ENCODE measurements at regions not wholly inside any gene's neighbourhood (a gene's known extent, or its start where the extent isn't known, plus 50 kb on each side); places are given as distances from the start of the nearest gene placed in this dataset.

- in situ Hi-C loops (cut with MboI; ENCODE audit: low sequenced_read_pairs): no loop called here
These were observed 349.7 kb downstream of the TUSC7 start for GRCh38 chr3:117059067-117059955.

GRCh38 chr3:117059956-117060270 lies 350.3 kb downstream of the TUSC7 start:
- in situ Hi-C loops (cut with MboI; ENCODE audit: low sequenced_read_pairs): no loop called here

GRCh38 chr3:117063930-117064329 lies 354.4 kb downstream of the TUSC7 start:
- in situ Hi-C loops (cut with MboI; ENCODE audit: low sequenced_read_pairs): no loop called here

- in situ Hi-C loops (cut with MboI; ENCODE audit: low sequenced_read_pairs): no loop called here
These were observed 358.7 kb downstream of the TUSC7 start for GRCh38 chr3:117068301-117068700.

GRCh38 chr3:117074826-117075225 lies 365.2 kb downstream of the TUSC7 start:
- in situ Hi-C loops (cut with MboI; ENCODE audit: low sequenced_read_pairs): no loop called here

- in situ Hi-C loops (cut with MboI; ENCODE audit: low sequenced_read_pairs): no loop called here
These were observed 370.4 kb downstream of the TUSC7 start for GRCh38 chr3:117079997-117080396.

- in situ Hi-C loops (cut with MboI; ENCODE audit: low sequenced_read_pairs): no loop called here
These were observed 371.3 kb downstream of the TUSC7 start for GRCh38 chr3:117080872-117081271.

GRCh38 chr3:117084277-117084676 lies 374.7 kb downstream of the TUSC7 start:
- in situ Hi-C loops (cut with MboI; ENCODE audit: low sequenced_read_pairs): no loop called here

- in situ Hi-C loops (cut with MboI; ENCODE audit: low sequenced_read_pairs): no loop called here
These were observed 375.2 kb downstream of the TUSC7 start for GRCh38 chr3:117084739-117085270.

- in situ Hi-C loops (cut with MboI; ENCODE audit: low sequenced_read_pairs): no loop called here
These were observed 382.1 kb downstream of the TUSC7 start for GRCh38 chr3:117091676-117092075.

GRCh38 chr3:117096549-117096948 lies 387.0 kb downstream of the TUSC7 start:
- in situ Hi-C loops (cut with MboI; ENCODE audit: low sequenced_read_pairs): no loop called here

- in situ Hi-C loops (cut with MboI; ENCODE audit: low sequenced_read_pairs): no loop called here
These were observed 387.8 kb downstream of the TUSC7 start for GRCh38 chr3:117097351-117097750.

GRCh38 chr3:117101697-117102096 lies 392.1 kb downstream of the TUSC7 start:
- in situ Hi-C loops (cut with MboI; ENCODE audit: low sequenced_read_pairs): no loop called here

GRCh38 chr3:117102426-117102825 lies 392.8 kb downstream of the TUSC7 start:
- in situ Hi-C loops (cut with MboI; ENCODE audit: low sequenced_read_pairs): no loop called here

GRCh38 chr3:117103675-117104074 lies 394.1 kb downstream of the TUSC7 start:
- in situ Hi-C loops (cut with MboI; ENCODE audit: low sequenced_read_pairs): no loop called here

GRCh38 chr3:117104381-117104780 lies 394.8 kb downstream of the TUSC7 start:
- in situ Hi-C loops (cut with MboI; ENCODE audit: low sequenced_read_pairs): no loop called here

GRCh38 chr3:117104792-117105191 lies 395.2 kb downstream of the TUSC7 start:
- in situ Hi-C loops (cut with MboI; ENCODE audit: low sequenced_read_pairs): no loop called here

GRCh38 chr3:117105686-117106085 lies 396.1 kb downstream of the TUSC7 start:
- in situ Hi-C loops (cut with MboI; ENCODE audit: low sequenced_read_pairs): no loop called here

GRCh38 chr3:117106396-117106795 lies 396.8 kb downstream of the TUSC7 start:
- in situ Hi-C loops (cut with MboI; ENCODE audit: low sequenced_read_pairs): no loop called here

GRCh38 chr3:117107946-117108345 lies 398.4 kb downstream of the TUSC7 start:
- in situ Hi-C loops (cut with MboI; ENCODE audit: low sequenced_read_pairs): no loop called here

GRCh38 chr3:117109178-117109577 lies 399.6 kb downstream of the TUSC7 start:
- in situ Hi-C loops (cut with MboI; ENCODE audit: low sequenced_read_pairs): no loop called here

GRCh38 chr3:117114517-117115265 lies 405.1 kb downstream of the TUSC7 start:
- in situ Hi-C loops (cut with MboI; ENCODE audit: low sequenced_read_pairs): no loop called here

All from HL-60/S4 treated with phorbol 12-myristate 13-acetate at 8.2 ng/mL for 4 days and 3 days (cell line).